Activated CD4-positive, alpha-beta T cell treated with anti-CD3 and anti-CD28 coated beads, Interleukin-2, amount 50 U/mL, for 4 hours (primary cell): ENCODE measurements at regions not wholly inside any gene's neighbourhood (a gene's known extent, or its start where the extent isn't known, plus 50 kb on each side); places are given as distances from the start of the nearest gene placed in this dataset.
"Not testable (repeated sequence)": the region's sequence is repeated elsewhere in the genome, so short reads cannot be mapped to it uniquely, and the experiment has no call there.

Experiments
- DNase-seq, 2 experiments: peaks; one replicate each; pipeline ENCODE4 v3.0.0-alpha.2; 2020

DNA sequence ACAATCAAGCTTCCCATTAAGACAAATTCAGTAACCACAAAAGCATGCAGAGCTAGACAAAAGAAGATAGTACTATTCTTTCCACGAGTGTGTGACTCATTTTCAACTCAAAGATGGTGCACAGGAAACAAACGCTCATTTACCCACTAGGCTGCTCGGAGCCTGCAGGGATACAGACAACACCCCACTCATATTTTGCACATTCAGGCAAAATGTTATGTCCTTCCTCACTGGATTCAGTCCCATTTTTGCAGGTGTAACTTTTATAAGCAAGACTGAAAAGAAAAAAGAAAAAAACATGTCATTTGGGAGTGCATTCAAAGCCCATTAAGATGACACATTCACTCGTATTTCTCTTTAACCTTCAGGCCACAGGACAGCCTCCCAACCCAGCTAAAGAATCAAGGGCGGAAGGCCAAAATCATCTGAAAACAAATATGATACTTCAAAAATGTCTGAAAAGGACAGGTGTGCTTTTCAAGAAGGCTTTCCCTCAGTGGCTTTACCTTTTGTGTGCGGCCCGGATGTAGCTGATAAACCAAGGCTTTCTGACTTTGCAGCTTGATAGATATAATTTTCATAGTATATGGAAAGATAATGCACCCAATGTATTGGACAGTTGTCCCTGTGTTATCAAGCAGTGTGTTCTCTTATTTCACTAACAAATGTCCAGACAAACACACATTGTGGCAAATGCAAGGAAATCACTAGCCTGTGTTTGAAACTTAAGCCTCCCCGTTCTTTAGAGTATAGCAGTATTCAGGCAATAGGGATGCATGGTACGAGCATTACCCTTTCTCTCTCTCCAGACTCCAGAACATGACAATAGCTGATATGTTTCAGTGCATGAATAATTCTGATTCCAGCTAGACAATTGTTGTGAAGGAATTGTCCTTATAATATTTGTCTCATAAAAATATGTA, 147.8 kb upstream of the KRR1 start:
- DNase-seq = no peak

DNA sequence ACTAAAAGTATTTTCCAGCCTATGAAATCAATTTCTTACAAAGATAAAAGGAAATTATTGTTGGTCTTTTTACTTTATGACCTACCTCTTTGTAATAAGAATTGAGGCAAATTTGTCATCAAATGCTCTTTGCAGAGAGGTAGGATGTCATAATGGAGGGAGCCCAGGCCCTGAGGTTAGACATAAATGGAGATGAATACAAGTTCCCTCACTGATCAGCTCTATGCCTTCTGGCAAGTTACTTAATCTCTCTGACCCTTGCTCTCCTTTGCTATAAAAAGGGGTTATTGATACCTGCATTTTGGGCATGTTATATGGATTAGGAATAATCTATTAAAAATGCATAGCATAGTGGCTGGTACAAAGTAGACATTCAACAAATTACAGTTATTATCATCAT, 146.9 kb upstream of the KRR1 start:
- no peak for DNase-seq

DNA sequence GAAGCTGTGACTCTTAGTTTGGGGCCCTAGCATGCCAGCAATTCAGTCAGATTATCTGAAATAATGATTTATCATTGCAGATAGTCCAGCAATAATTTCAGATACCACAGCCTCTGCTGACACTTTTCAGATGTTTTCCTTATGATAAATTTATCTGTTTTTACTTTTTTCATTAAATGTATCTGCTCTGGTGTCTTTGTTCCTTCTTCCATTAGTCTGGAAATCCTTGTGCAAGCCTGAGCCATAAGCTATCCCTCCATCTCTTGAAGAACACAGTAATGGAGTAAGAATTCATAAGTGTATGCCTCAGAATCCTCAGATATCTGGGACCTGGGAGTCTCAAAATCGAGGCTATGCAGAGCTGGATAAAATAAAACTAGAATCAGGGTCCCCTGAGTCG, 146.4 kb upstream of the KRR1 start:
- DNase-seq = no peak

DNA sequence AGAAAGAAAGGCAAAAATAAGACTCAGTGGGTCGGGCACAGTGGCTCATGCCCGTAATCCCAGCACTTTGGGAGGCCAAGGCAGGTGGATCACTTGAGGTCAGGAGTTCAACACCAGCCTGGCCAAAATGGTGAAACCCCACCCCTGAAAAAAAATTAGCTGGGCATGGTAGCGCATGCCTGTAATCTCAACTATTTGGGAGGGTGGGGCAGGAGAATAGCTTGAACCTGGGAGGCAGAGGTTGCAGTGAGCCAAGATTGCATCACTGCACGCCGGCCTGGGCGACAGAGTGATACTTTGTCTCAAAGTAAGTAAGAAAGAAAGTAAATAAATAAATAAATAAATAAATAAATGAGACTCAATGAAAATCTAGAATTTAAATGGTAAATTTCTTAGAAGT, 145.9 kb upstream of the KRR1 start:
- not testable (repeated sequence) for DNase-seq

DNA sequence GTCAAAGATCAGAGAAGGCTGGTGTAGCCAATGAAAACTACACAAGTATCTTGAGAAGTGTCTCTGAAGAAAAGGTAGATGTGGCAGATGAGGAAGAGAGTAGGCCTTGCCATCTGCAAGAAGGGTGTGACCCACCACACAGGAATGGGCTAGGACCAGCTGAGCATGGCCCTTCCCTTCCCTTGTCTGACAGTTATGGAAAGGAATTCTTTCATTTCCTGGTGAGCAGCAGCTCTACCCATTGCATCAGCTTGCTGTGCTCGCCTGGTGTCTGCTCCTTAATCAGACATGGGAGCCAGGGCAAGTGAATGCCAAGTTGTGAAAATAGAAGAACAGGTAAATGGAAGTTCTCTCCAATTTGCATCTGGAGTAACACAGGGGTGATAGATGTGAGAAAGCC, 145.2 kb upstream of the KRR1 start:
- DNase-seq = no peak

DNA sequence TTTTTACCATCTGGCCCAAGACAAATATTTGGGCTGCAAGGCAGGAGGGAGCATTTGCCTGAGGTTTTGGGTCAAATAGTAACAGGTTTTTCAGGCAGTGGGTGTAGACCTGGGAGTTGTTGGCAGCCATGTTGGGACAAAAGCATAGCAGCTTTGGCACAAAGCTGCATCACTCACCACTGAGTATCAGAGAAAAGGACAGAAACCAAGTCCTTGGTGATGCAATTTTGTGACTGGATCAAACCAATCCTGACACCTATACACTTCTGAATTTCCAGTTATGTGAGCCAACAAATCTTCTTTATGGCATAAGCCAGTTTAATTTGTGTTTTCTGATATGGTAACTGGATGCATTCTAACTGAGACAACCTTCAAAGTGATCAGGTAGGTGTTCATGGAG, 144.8 kb upstream of the KRR1 start:
- DNase-seq = no peak

DNA sequence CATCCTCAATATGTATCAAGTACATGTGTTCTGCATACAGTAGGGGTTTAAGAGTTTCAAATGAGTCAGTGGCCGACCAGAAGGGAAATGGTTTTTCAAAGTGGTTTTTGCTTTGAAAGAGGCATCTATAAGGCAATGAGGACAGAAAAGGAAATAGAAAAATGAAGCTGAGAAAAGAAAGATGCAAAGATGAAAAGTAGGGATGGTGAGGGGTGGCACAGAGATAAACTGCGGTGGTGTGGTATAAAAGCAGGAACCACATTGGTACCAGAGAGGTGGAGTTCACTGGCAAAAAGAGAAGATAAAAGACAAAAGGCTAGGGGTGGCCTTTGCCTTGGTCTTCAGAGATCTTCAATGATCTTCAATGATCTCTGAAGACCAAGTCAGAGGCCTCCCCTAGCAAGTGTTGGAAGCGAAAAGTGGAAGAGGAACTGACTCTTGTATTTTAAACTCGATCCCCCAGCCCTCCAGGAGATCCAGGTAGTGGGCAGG, 144.0 kb upstream of the KRR1 start:
- DNase-seq = no peak

DNA sequence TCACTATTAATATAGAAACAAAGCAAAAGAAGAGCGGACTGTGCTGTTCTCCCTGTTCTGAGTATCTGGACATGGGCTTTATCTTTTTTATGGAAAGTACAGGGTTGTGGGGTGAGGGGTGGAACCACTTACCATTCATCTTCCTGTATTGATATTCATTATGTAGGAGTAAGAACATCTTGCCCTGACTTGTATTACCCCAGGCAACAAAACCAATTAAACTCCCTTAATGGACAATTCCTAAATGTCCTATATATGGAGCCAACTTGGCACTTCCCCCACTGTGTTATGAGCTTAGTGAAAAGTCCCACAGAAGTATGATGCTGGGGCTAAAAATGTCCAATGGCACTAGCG, 139.9 kb upstream of the KRR1 start:
- no peak for DNase-seq

DNA sequence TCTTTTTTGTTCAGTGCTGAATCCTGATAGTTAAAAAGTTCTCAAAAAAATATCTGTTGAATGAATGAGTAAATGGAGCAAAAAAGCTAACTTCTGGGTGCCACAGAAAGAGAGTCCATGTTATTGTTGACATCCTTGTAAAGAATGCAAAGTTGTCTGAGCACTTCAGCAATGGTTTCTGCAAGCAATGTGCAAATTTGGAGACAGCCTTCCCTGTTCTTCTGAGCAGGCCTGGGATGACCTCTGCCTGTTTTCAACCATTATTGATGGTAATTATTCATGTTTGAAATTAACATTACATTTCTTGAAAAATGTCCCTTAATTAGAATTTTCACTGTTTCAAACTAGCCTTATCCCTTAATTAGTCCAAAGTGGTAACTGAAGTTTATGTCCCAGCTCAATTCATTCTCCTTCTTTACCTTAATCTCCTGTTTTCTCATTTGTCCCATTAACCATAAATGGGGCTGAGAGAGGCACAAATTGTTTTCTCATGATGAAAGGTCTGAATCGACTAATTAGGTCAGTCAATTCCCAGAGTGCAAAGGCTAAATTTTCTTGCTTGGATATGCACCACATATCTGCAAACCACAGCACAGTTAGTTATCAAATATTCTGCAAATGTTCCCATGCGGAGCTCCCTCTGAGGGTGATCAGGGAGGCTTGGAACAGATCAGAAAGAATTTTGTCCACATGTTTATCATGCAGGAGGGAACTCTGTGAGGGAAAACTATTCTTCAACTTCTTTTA, 139.4 kb upstream of the KRR1 start:
- no peak for DNase-seq

DNA sequence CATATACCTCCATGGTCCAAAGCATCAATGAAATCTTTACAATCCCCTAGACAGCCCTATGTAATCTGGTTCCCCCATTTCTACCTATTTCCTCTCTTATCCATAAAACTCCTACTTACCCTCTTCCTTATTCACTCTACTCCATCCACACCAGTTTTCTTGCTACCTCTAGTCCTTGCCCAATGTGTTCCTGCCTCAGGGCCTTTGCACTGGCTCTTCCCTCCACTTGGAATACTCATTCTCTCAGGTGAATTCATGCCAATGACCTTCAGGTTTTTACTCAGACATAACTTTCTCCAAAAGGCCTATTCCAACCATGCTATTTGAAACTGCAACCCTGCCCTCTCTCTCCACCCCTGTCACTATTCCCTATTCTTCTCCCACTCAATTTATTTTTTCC, 138.7 kb upstream of the KRR1 start:
- DNase-seq = no peak

DNA sequence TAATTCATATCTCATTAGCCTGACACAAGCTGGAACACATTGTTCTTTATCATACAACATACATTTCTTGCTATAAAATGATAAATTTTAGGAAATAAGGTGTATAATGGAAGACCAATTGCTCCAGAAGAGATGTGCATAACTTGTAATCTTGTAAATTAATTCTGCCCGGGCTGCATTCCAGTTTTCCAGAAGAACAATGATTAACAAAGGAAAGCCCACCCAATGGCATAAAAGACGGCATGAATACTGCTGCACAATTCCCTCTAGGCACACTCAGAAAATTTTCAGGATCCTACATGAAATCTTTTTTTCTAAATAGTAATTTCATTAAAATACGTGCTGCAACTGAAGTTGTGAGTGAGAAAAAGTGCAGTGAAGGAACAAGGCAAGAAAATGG, 137.4 kb upstream of the KRR1 start:
- DNase-seq = no peak

DNA sequence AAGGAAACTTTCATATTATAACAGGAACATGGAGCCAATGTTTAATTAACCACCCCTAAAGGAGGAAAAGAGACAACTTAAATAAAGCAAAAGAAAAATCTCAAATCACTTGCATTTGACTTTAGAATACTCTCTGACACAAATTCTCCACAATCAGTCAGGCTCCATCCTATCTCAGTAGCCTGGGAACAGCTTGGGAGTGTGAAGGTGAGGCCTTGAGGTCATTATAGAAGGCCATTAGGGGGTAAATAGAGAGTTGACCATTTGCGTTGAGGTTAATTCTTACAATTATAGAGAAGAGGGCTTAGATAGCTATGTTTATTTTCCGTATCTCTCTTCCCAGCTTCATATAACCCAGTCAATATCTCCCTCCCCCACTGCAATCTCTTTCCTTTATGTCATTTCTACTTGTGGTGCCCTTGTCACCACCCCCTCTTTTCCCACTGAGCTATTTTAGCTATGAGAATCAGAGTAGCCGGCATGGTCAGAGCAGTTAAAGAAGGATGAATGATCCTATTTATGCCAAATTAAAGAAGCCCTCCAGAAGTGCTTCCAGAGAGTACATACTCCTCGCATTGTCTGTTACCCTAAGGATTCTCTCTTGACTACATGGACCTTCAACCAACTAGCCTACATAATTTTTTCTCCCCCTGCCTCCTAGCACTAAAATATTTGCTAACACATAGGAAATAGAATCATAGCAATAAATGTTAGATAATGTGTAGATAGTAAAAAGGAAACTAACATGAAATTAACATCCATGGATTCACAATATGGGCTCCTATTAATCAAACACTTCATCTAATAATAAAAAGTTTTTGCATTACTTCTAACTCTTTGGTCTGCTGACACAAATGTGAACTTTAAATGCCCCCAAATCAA, 135.2 kb upstream of the KRR1 start:
- no peak for DNase-seq

DNA sequence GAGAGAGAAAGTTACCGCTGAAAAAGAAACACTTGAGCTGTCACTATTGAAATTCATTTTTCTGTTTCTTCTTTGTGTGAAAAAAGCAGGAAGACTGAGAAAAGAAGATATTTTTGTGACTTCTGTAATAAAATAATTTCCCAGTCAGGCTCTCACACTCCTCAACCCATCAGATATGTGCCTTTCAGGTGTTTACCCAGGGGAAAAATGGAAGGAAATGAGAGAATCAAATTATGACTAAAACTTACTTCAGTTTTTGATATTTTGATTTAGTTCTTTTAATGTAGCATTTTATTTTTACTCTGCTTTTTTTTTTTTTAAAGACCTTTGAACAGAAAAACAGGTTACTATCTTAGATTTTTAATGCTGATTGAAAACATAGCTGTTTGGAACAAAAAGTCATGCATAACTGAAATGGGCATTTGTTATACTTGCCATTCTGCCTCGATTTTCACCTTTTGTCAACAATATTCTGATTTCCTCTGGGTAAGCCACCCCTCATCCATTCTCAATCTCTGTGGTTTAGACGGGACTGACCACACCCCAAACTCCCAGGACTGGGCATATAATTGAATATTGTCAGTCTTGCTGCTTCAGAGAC, 133.2 kb upstream of the KRR1 start:
- no peak for DNase-seq

DNA sequence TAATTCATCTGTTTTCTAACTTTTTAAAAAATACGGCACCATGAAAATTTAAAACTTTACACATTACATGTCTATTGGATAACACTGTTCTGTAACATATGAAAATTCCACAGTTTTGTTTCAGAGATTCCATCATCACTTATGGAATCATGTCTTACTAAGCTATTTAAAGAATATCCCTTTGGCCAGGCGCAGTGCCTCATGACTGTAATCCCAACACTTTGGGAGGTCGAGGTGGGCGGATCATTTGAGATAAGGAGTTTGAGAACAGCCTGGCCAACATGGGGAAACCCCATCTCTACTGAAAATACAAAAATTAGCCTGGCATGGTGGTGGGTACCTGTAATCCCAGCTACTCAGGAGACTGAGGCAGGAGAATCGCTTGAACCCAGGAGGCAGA, 131.7 kb upstream of the KRR1 start:
- DNase-seq = not testable (repeated sequence)

DNA sequence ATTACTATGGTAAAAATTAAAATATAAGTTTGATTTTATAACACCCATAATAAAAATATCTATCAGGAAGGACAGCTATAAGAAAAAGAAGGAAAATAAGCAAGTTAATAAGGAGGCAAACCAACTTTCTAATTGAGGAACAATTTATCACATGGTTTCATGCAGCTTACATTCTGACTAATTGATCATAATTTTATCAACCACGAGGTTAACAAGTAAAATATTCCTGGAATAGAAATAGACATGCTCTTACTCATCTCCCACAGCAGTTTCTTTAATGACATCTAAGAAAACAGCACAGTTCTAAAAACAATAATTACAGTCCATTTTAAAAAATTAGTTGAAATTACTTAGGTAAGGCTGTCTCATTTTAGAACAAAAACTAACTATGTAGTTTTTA, 130.8 kb upstream of the KRR1 start:
- DNase-seq = no peak

DNA sequence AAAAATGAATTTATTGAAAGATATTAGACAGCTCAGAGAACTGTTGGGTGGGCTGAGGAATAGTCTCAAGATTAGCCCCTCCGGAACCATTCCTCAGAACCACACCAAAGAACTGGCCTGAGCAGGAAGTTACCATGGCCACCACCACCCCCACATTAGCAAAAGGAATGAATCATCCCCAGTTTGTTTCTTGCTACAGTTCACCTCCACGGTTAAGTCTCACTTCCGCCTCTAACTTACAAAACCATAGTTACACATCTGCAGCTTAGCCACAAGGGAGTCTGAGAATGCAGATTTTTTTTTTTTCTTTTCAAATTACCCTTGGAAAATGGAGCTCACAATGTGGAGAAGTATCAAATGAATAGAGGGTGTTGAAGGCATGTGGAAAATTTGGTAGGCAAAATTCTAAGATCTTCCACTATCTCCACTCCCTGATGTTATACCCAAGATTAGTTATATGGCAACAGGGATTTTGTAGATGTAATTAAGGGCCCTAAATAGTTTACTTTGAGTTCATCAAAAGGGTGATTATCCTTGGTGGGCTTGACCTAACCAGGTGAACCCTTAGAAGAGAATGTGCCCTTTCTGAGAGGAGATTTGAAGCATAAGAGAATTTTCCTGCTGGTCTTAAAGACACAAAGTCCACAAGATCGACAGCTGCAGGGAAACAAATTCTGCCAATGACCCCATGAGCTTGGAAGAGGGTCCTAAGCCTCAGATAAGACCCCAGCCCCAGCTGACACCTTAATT, 129.8 kb upstream of the KRR1 start:
- DNase-seq = peak; percentile 7

DNA sequence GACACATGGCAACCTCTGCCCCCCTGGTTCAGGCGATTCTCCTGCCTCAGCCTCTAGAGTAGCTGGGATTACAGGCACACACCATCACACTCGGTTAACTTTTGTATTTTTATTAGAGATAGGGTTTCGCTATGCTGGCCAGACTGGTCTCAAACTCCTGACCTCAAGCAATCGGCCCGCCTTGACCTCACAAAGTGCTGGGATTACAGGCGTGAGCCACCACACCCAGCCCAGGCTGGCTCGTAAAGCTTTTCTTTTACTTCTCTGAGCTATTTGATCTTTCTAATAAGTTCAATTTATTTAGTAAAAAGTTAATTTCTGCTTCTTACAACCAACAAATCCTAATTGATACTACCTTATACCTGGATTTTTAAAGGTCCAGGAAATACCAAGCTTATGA, 127.4 kb upstream of the KRR1 start:
- DNase-seq = no peak

DNA sequence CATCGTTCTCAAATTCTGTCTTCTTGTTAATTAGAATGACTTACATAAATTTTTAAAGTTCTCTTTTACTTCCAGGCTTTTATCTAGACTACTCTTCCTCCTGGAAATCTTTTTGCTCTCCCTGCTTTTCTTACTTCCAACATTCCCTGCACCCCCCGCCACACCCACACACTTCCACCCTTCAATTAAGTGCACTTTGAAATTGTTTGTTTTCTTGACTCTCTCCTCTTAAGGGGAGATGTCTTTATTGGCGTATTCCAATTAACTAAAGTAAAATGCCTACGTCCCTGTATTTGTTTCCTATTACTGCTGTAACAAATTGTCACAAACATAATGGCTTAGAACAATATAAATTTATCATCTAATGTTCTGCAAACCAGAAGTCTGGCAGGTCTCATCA, 125.2 kb upstream of the KRR1 start:
- no peak for DNase-seq

DNA sequence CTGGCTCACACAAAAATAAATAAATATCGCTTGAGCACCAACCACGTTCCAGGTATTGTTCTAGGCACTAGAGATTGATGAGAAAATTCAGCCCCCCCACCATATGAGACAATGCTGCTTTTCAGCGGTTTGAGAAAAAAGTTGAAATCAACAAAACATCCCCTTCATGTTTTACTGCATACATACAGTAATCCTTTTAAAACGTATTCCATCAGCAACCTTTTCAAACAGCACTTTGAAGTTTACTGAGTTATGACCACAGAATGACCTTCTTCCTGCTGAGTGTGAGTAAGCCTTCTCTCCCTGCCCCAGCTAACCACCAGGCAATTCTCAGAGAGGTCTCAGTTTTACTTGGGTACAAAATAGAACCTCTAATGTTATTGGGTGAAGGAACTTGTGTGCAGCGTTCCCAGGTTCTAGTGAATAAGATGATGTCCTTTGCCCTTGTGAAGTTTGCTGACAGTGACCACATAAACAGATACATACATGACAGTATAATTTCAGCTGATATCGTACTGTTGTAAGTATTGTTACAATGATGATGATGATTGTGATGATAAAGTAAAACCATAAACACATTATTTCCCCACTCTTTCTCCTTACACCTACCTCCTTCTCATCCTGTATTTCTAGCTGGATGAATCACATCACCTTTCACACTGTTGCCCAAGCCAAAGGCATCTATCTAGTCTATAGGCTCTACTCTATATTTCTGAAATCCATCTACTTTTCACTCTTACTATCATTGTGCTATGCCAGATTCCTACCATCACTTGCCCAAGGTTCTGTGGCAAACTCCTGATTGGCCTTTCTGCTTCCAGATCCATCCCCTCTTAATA, 124.4 kb upstream of the KRR1 start:
- no peak for DNase-seq

DNA sequence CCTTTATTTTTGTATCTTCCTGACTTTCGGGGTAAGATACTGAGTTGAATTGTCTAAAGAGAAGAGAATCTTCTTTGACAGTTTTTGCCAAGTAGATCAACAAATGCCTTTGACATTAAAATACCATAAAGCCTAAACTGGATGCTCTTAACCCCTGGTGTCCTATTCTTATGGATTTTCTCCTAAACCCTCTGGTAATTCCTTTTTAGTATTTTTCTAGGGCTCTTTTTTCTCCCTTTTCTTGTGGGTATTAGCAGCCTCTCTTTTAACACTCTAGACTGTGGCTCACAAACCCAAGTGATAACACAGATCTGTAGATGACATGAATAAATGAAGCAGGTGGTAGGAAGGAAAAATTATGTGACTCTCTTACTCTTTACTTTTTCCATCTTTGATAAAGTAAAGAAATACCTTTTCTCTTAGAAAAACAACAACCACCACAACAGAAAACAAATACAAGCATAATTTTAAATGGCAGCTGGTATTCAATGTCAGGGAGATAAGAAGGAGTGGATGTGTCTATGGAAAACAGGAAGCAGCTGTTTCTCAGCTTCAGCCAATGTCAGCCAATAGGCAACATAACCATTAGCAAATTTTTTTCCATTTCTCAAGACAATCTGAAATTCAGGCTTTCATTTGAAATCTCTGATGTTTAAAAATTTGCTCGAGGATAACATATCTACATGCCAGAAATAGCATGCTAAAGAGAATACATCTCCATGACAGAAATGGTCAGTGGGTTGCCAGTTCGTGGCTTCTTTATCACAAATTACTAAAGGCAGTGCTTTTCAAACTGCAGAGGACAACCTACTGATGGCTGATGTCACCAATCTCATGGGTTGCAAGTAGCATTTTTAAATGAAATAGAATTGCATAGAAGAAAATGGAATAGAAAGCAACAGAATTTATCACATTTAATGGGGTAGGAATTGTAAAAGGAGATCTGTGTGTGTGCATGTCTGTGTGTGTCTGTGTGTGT, 123.1 kb upstream of the KRR1 start:
- no peak for DNase-seq
